Kidney (tissue), 13 donors: ENCODE measurements at regions not wholly inside any gene's neighbourhood (a gene's known extent, or its start where the extent isn't known, plus 50 kb on each side); places are given as distances from the start of the nearest gene placed in this dataset.

Source experiments
- DNase-seq, 5 donors: peaks; one replicate each; pipeline ENCODE4 v3.0.0-alpha.2; 2013 to 2020
- FAIRE-seq: peaks from 2 replicates; lab custom pipeline; 2012; peaks lifted over from hg19 to GRCh38; lab: Jason Lieb, UNC
- H3K27ac ChIP-seq, 2 donors: one replicate each; pipeline ENCODE4 v1.7.0; 2013; ENCODE audit warnings: low read depth in 2 of 2, low read length in 2 of 2, inconsistent platforms in 1 of 2
- H3K27me3 ChIP-seq: one replicate; pipeline ENCODE4 v1.7.1; 2013; ENCODE audit warnings: low read length, inconsistent platforms; ENCODE audit not compliant: control insufficient read depth, insufficient read depth
- H3K36me3 ChIP-seq, 3 donors: one replicate each; pipeline versions ENCODE4 v1.7.0 to v1.7.1; 2013; ENCODE audit warnings: low read length in 3 of 3, control low read depth in 1 of 3, inconsistent platforms in 1 of 3; ENCODE audit not compliant: insufficient read depth in 3 of 3, control insufficient read depth in 2 of 3
- H3K4me1 ChIP-seq, 3 donors: one replicate each; pipeline versions ENCODE4 v1.7.0 to v1.7.1; 2013; ENCODE audit warnings: low read length in 3 of 3, inconsistent platforms in 1 of 3, low read depth in 1 of 3; ENCODE audit not compliant: control insufficient read depth in 2 of 3, insufficient read depth in 2 of 3
- H3K4me3 ChIP-seq, 3 donors: one replicate each; pipeline versions ENCODE4 v1.7.0 to v1.8.1; 2013; ENCODE audit warnings: low read length in 3 of 3, control low read depth in 1 of 3, inconsistent platforms in 1 of 3
- H3K9ac ChIP-seq, 3 donors: one replicate each; pipeline versions ENCODE4 v1.7.0 to v1.7.1; 2013; ENCODE audit warnings: low read length in 3 of 3, control low read depth in 1 of 3, inconsistent platforms in 1 of 3
- H3K9me3 ChIP-seq, 3 donors: one replicate each; pipeline versions ENCODE4 v1.7.0 to v1.7.1; 2013; ENCODE audit warnings: low read length in 3 of 3, control low read depth in 1 of 3, inconsistent platforms in 1 of 3; ENCODE audit not compliant: control insufficient read depth in 2 of 3, insufficient read depth in 1 of 3
- CTCF ChIP-seq: IDR thresholded peaks from 3 replicates; pipeline ENCODE4 v1.5.1; 2012; ENCODE audit warnings: mild to moderate bottlenecking, moderate library complexity, borderline replicate concordance; ENCODE audit not compliant: insufficient read depth; ENCODE audit errors: extremely low read depth
- intact Hi-C: fragments of 100-400 bp; cut with DNase I; formaldehyde crosslinking; loops from one replicate; pipeline ENCODE4 v1.11.1; 2022
- donor health status: control.
- donor health status: control.
- donor health status: control.
- donor health status: control.
- donor health status: control.
- donor health status: DM: yes; HTN: yes; CAD: no.
- donor health status: Normal renal cell carcinoma (clear cell type).

DNA sequence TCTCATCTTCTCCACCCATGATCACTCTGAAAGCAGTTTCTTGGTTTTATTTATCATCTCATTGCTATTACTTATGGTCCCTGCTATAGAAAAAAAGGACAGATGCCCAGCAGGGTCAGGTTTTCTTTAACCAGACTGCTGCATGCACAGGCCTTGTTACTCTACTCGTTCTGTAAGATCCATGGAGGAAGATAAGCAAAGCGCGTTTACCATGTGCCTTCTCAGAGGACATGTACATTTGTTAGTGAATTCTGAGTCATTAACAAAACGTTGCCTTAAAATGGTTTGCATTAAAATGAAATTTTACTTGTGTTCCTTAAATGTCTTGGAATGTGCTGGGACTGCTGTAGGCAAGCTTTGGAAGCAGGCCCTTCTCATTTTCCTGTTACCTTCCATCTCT, 657.3 kb upstream of the KCNMB2 start:
- Histone ChIP-seq H3K4me3 (no peak overlapping the region), H3K36me3 (no peaks in the 10 kb centered on the region), H3K27me3 (no peaks in the 10 kb centered on the region), H3K9me3 (no peaks in the 10 kb centered on the region), H3K9ac (no peak overlapping the region), H3K4me1 (no peaks in the 10 kb centered on the region), H3K27ac (no peak overlapping the region)
- DNase-seq (no peak), FAIRE-seq (no peak)
- intact Hi-C loops = no loop called here
- no peak for TF ChIP-seq CTCF

- no peak for FAIRE-seq
- H3K27ac ChIP-seq = no peak overlapping the region
- H3K4me1 ChIP-seq = no peaks in the 10 kb centered on the region
- no peaks in the 10 kb centered on the region for H3K27me3 ChIP-seq
- intact Hi-C loops = no loop called here
- H3K4me3 ChIP-seq = no peak overlapping the region
- H3K36me3 ChIP-seq = no peaks in the 10 kb centered on the region
- H3K9me3 ChIP-seq = no peaks in the 10 kb centered on the region
- TF ChIP-seq CTCF = no peak
- H3K9ac ChIP-seq = no peak overlapping the region
- no peak for DNase-seq
These were observed 654.9 kb upstream of the KCNMB2 start for GRCh38 chr3:177881351-177881750.

- TF ChIP-seq CTCF = no peak
- Histone ChIP-seq H3K27ac (no peak overlapping the region), H3K9ac (no peak overlapping the region), H3K4me1 (no peaks in the 10 kb centered on the region), H3K9me3 (no peaks in the 10 kb centered on the region), H3K27me3 (no peaks in the 10 kb centered on the region), H3K36me3 (no peaks in the 10 kb centered on the region), H3K4me3 (no peak overlapping the region)
- FAIRE-seq (no peak), DNase-seq (no peak)
- intact Hi-C loops = no loop called here
These were observed 654.0 kb upstream of the KCNMB2 start for GRCh38 chr3:177882124-177882648.

DNA sequence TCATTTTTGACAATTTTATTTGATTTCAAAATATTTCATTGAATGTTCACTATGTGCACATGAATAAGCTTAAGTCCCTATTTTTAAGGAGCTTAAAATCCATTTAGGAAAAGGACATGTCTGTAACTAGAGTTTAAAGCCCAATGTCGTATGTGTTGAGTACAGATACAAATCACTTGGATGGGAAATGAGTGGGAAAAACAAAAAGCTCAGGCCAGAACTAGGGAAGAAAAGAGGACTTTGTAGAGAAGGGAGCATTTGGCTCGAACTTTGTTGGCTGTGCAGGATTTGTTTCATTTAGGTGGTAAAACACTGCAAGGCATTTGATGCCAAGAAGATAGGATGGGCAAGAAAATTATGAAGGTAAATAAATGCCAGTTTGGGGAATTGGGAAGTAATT, 653.1 kb upstream of the KCNMB2 start:
- H3K9me3 ChIP-seq = no peaks in the 10 kb centered on the region
- intact Hi-C loops = no loop called here
- H3K4me1 ChIP-seq = no peaks in the 10 kb centered on the region
- H3K27ac ChIP-seq = no peak overlapping the region
- H3K4me3 ChIP-seq = no peak overlapping the region
- DNase-seq (no peak), FAIRE-seq (no peak)
- no peaks in the 10 kb centered on the region for H3K36me3 ChIP-seq
- H3K27me3 ChIP-seq = no peaks in the 10 kb centered on the region
- no peak overlapping the region for H3K9ac ChIP-seq
- TF ChIP-seq CTCF = no peak
